ENCODE measurements at regions not wholly inside any gene's neighbourhood (a gene's known extent, or its start where the extent isn't known, plus 50 kb on each side); places are given as distances from the start of the nearest gene placed in this dataset.

DNA sequence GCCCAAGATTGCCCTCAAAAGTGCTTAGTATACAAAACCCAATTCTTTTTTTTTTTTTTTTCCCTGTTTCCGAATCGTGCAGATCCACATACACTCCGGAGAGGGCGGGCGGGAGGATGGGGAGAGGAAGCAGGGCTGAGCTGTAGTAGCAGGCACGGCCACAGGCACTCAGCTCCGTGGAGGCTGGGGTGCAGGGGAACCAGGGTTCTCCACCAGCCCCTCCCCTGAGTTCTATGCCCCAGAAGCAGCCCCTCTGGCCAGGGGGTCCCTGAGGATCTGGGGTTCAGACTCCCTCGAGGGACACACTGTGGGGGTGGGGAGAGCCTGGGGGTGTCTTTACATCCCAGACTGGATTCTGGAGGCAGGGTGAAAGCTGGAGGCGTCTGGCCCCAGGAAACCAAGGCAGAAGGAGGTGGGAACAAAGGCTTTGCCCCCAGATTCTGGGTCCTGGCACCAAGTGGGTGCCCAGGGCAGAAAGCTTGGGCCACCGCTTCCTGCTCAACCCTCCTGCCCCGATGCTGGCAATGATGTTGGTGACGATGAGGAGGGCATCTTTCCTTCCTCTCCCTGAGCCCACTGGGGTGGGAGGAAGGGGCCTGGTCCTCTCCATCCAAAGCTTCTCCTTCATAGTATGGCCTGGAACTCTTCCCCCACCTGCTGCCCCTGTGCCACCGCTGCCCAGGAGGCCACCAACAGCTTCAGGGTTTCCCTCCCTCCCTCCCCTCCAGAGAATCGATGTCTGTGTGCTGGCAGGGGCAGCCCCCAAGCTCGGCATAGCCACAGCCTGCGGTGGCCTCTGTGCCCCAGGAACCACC, 106.4 kb upstream of the TARDBP start:
- Histone ChIP-seq H3K4me1 (replicated peaks) (no peaks in the 10 kb centered on the region), H3K27ac (no peak overlapping the region)

GRCh38 chr1:10906866-10907519, 105.5 kb upstream of the TARDBP start:
- no peaks in the 10 kb centered on the region for H3K9me3 ChIP-seq (replicated peaks)
- H3K36me3 ChIP-seq, result no peaks in the 10 kb centered on the region
- peaks cover 26% of the 10 kb centered on the region for H3K27me3 ChIP-seq (replicated peaks)
- H3K4me3 ChIP-seq, result no peak overlapping the region
- no peaks in the 10 kb centered on the region for H3K4me1 ChIP-seq (replicated peaks)
- H3K27ac ChIP-seq, result no peak overlapping the region
- no peak for DNase-seq (ENCODE audit: low read depth in 1 of 2, low spot score in 2 of 2)

More for the DNA sequence above, 106.4 kb upstream of the TARDBP start:
- Histone ChIP-seq H3K4me3 (no peak overlapping the region), H3K27me3 (replicated peaks) (peaks cover 28% of the 10 kb centered on the region), H3K36me3 (no peaks in the 10 kb centered on the region), H3K9me3 (replicated peaks) (no peaks in the 10 kb centered on the region)
- DNase-seq (ENCODE audit: low read depth in 1 of 2, low spot score in 2 of 2), result no peak

- DNase-seq (ENCODE audit: low read depth in 1 of 2, low spot score in 2 of 2), result no peak
- H3K9me3 ChIP-seq (replicated peaks), result no peaks in the 10 kb centered on the region
These were observed 104.2 kb upstream of the TARDBP start for GRCh38 chr1:10908266-10908665.

DNA sequence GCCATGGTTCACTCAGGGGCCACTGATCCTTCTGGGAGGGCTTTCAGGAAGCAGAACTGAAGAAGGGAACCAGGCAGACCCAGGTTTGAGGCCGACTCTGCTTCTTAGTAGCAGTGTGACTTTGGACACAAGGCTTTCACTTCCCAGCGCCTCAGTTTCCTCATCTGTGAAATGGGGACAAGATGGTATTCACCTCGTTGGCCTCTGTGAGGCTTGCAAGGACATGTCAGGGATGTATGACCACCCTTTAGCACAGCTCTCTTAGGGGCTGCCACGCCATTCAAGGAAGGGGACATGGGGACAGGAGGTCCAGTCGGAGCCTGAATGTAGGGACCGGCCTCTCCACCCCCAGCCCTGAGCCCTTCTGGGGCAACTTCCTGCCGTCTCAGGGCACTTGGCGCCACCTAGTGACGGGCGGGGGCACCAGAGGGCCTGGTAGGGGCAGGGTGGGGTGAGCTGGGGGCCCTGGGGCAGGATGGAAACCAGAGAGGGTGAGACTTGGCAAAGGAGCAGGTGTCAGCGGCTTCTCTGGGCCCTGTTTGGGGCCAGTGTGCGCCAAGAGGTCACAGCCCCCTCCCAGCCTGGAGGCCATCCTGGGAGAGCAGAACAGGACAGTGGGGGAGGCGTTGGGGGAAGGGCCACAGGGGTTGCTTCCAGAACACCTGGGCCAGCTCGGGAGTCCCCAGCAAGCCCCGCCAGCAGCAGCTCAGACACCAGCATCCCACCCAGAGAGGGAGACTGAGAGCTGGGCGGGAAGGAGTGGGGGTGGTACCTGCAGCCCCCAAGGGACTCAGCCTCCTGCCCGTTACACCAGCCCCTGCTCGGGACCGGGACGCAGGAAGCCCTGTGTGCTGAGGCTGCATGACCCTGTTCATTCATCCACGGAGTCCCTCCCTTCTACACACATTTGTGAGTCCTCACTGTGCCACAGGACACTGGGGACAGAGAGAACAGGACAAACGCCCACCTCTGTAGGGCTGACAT, 102.5 kb upstream of the TARDBP start:
- Histone ChIP-seq H3K36me3 (no peaks in the 10 kb centered on the region), H3K27me3 (replicated peaks) (peaks cover 23% of the 10 kb centered on the region), H3K4me1 (replicated peaks) (no peaks in the 10 kb centered on the region), H3K27ac (no peak overlapping the region), H3K4me3 (no peak overlapping the region), H3K9me3 (replicated peaks) (no peaks in the 10 kb centered on the region)
- peak in 1 of 2 experiments; percentile 65 for DNase-seq (ENCODE audit: low read depth in 1 of 2, low spot score in 2 of 2)

More at GRCh38 chr1:10908266-10908665, 104.2 kb upstream of the TARDBP start:
- Histone ChIP-seq H3K4me1 (replicated peaks) (no peaks in the 10 kb centered on the region), H3K27ac (no peak overlapping the region), H3K4me3 (no peak overlapping the region), H3K27me3 (replicated peaks) (peaks cover 23% of the 10 kb centered on the region), H3K36me3 (no peaks in the 10 kb centered on the region)

GRCh38 chr1:10910681-10911489, 101.6 kb upstream of the TARDBP start:
- no peak overlapping the region for H3K27ac ChIP-seq
- no peak for DNase-seq (ENCODE audit: low read depth in 1 of 2, low spot score in 2 of 2)
- H3K4me3 ChIP-seq, result no peak overlapping the region
- no peaks in the 10 kb centered on the region for H3K9me3 ChIP-seq (replicated peaks)
- no peaks in the 10 kb centered on the region for H3K36me3 ChIP-seq
- no peaks in the 10 kb centered on the region for H3K4me1 ChIP-seq (replicated peaks)
- peaks cover 19% of the 10 kb centered on the region for H3K27me3 ChIP-seq (replicated peaks)

GRCh38 chr1:10911490-10912166, 100.8 kb upstream of the TARDBP start:
- H3K27me3 ChIP-seq (replicated peaks), result peaks cover 19% of the 10 kb centered on the region
- no peak overlapping the region for H3K4me3 ChIP-seq
- no peaks in the 10 kb centered on the region for H3K4me1 ChIP-seq (replicated peaks)
- H3K36me3 ChIP-seq, result no peaks in the 10 kb centered on the region
- no peak overlapping the region for H3K27ac ChIP-seq
- no peaks in the 10 kb centered on the region for H3K9me3 ChIP-seq (replicated peaks)
- no peak for DNase-seq (ENCODE audit: low read depth in 1 of 2, low spot score in 2 of 2)

- Histone ChIP-seq H3K9me3 (replicated peaks) (no peaks in the 10 kb centered on the region), H3K36me3 (no peaks in the 10 kb centered on the region), H3K4me3 (no peak overlapping the region), H3K4me1 (replicated peaks) (no peaks in the 10 kb centered on the region), H3K27me3 (replicated peaks) (peaks cover 11% of the 10 kb centered on the region; the same call in 1 of the 2 replicates), H3K27ac (no peak overlapping the region)
- no peak for DNase-seq (ENCODE audit: low read depth in 1 of 2, low spot score in 2 of 2)
These were observed 100.0 kb upstream of the TARDBP start for GRCh38 chr1:10912441-10912840.

GRCh38 chr1:10914056-10914455, 98.4 kb upstream of the TARDBP start:
- H3K4me1 ChIP-seq (replicated peaks), result no peaks in the 10 kb centered on the region
- H3K27me3 ChIP-seq (replicated peaks), result peaks cover 8% of the 10 kb centered on the region
- no peak overlapping the region for H3K4me3 ChIP-seq
- no peak for DNase-seq (ENCODE audit: low read depth in 1 of 2, low spot score in 2 of 2)
- no peak overlapping the region for H3K27ac ChIP-seq
- H3K36me3 ChIP-seq, result no peaks in the 10 kb centered on the region
- no peaks in the 10 kb centered on the region for H3K9me3 ChIP-seq (replicated peaks)

GRCh38 chr1:10915594-10915993, 96.9 kb upstream of the TARDBP start:
- H3K36me3 ChIP-seq, result no peaks in the 10 kb centered on the region
- no peaks in the 10 kb centered on the region for H3K4me1 ChIP-seq (replicated peaks)
- H3K9me3 ChIP-seq (replicated peaks), result no peaks in the 10 kb centered on the region
- H3K4me3 ChIP-seq, result no peak overlapping the region
- no peak overlapping the region for H3K27ac ChIP-seq
- peaks cover 10% of the 10 kb centered on the region for H3K27me3 ChIP-seq (replicated peaks)
- DNase-seq (ENCODE audit: low read depth in 1 of 2, low spot score in 2 of 2), result no peak

DNA sequence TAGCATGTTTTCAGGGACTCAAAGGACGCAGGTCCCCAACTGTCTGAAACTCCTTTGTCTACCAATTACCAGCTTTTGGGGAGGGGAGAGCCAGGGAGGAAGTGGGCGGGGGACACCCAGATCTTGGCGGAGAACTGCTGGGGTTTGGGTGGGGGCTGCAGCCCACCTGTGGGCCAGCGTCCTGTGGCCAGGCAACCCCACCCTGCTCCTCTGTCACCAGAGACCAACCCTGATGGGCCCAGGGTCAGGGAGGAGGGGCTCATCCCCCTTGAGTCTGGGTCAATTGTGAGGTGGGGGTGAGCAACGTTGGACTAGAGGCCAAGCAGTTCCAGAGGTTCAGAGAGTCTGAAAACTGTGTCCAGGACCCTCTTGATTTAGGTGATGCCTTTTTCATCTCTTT, 96.1 kb upstream of the TARDBP start:
- peaks cover 10% of the 10 kb centered on the region for H3K27me3 ChIP-seq (replicated peaks)
- DNase-seq (ENCODE audit: low read depth in 1 of 2, low spot score in 2 of 2), result no peak
- no peaks in the 10 kb centered on the region for H3K9me3 ChIP-seq (replicated peaks)
- no peak overlapping the region for H3K4me3 ChIP-seq
- H3K36me3 ChIP-seq, result no peaks in the 10 kb centered on the region
- H3K4me1 ChIP-seq (replicated peaks), result no peaks in the 10 kb centered on the region
- H3K27ac ChIP-seq, result no peak overlapping the region

DNA sequence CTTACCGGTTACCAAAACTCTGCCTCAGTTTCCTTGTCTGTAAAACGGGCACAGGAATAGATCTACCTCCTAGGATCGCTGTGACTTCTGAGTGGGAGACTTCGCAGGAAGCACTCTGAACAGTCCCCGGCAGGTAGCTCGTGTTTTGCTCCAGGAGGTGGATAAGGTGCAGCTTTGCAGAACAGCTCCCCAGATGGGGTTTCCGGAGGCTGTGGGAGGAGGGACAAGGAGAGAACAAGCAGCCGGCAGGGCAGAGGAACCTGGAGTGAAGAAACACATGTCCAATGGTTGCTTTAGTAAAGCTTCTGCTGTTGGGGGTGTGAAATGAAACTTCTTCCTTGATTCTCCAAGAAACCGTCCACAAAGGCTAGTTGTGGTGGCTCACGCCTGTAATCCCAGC, 95.5 kb upstream of the TARDBP start:
- Histone ChIP-seq H3K4me3 (no peak overlapping the region), H3K36me3 (no peaks in the 10 kb centered on the region), H3K27ac (no peak overlapping the region), H3K27me3 (replicated peaks) (peaks cover 14% of the 10 kb centered on the region), H3K4me1 (replicated peaks) (no peaks in the 10 kb centered on the region), H3K9me3 (replicated peaks) (no peaks in the 10 kb centered on the region)
- DNase-seq (ENCODE audit: low read depth in 1 of 2, low spot score in 2 of 2), result no peak

- no peaks in the 10 kb centered on the region for H3K4me1 ChIP-seq (replicated peaks)
- no peaks in the 10 kb centered on the region for H3K9me3 ChIP-seq (replicated peaks)
- peaks cover 18% of the 10 kb centered on the region for H3K27me3 ChIP-seq (replicated peaks)
- H3K4me3 ChIP-seq, result no peak overlapping the region
- H3K36me3 ChIP-seq, result no peaks in the 10 kb centered on the region
- H3K27ac ChIP-seq, result no peak overlapping the region
- DNase-seq (ENCODE audit: low read depth in 1 of 2, low spot score in 2 of 2), result no peak
These were observed 94.7 kb upstream of the TARDBP start for GRCh38 chr1:10917513-10918454.
